ENCODE measurements at regions not wholly inside any gene's neighbourhood (a gene's known extent, or its start where the extent isn't known, plus 50 kb on each side); places are given as distances from the start of the nearest gene placed in this dataset.

GRCh38 chrX:35340465-35340864 is 397.9 kb downstream of the FAM47B start:
- TF ChIP-seq CTCF (conservative IDR thresholded peaks at IDR 0.05; ENCODE audit: low read depth, low read length) (no peak), EZH2 (IDR thresholded peaks at IDR 0.05; ENCODE audit: borderline replicate concordance, low read depth, low read length, poor library complexity, severe bottlenecking) (no peak)
